Naive thymus-derived CD4-positive, alpha-beta T cell (primary cell): ENCODE measurements at regions not wholly inside any gene's neighbourhood (a gene's known extent, or its start where the extent isn't known, plus 50 kb on each side); places are given as distances from the start of the nearest gene placed in this dataset.

Experiments
- ATAC-seq: fragments of 150-1000 bp; cut with Tn5 transposase; 2 replicates; pipeline ENCODE4 v1.10.0; 2021; ENCODE audit warnings: mild to moderate bottlenecking, moderate library complexity
- CTCF ChIA-PET: fragments of 350-600 bp; sonication (Branson Sonifier 250); formaldehyde crosslinking; loops from one replicate; lab custom pipeline; 2021; ENCODE audit warnings: antibody characterized with exemption; lab: Charles Lee
- POLR2A ChIA-PET: fragments of 350-600 bp; sonication (Branson Sonifier 250); formaldehyde crosslinking; loops from one replicate; lab custom pipeline; 2021; ENCODE audit warnings: antibody characterized with exemption, inconsistent platforms; lab: Charles Lee
- DNase-seq, 9 donors: peaks; one replicate each; pipeline versions ENCODE4 v3.0.0 to v3.0.0-alpha.2; 2020 to 2022; ENCODE audit warnings: mixed read lengths in 1 of 9
- H3K27ac ChIP-seq: one replicate; pipeline ENCODE4 v1.7.0; 2013; ENCODE audit warnings: mild to moderate bottlenecking, low read depth, low read length, moderate library complexity
- H3K27me3 ChIP-seq, 2 donors: one replicate each; pipeline ENCODE4 v1.7.0; 2013; ENCODE audit warnings: low read length in 2 of 2, mild to moderate bottlenecking in 2 of 2, moderate library complexity in 2 of 2; ENCODE audit not compliant: control insufficient read depth in 2 of 2, insufficient read depth in 2 of 2
- H3K36me3 ChIP-seq, 3 experiments: 1 replicate in 2 of 3; 2 replicates in 1 of 3; pipeline ENCODE4 v1.7.0; 2013; ENCODE audit warnings: low read length in 3 of 3, mild to moderate bottlenecking in 3 of 3, moderate library complexity in 1 of 3; ENCODE audit not compliant: insufficient read depth in 3 of 3, control insufficient read depth in 2 of 3
- H3K4me1 ChIP-seq, 2 donors: one replicate each; pipeline ENCODE4 v1.7.0; 2013; ENCODE audit warnings: low read length in 2 of 2, mild to moderate bottlenecking in 2 of 2, moderate library complexity in 1 of 2; ENCODE audit not compliant: control insufficient read depth in 2 of 2, insufficient read depth in 2 of 2
- H3K4me3 ChIP-seq: 2 replicates; pipeline ENCODE4 v1.7.0; 2013; ENCODE audit warnings: mild to moderate bottlenecking, low read length
- H3K9me3 ChIP-seq, 3 experiments: 1 replicate in 2 of 3; 2 replicates in 1 of 3; pipeline ENCODE4 v1.7.0; 2013; ENCODE audit warnings: low read length in 3 of 3; ENCODE audit not compliant: control insufficient read depth in 2 of 3
- H3K27ac Mint-ChIP-seq, 9 donors: one replicate each; pipeline ENCODE4 v1.8.0; 2020 to 2022; ENCODE audit warnings: mixed read lengths in 9 of 9, mild to moderate bottlenecking in 8 of 9, moderate library complexity in 5 of 9, inconsistent platforms in 2 of 9
- H3K27me3 Mint-ChIP-seq, 5 donors: one replicate each; pipeline ENCODE4 v1.8.0; 2021 to 2022; ENCODE audit warnings: mixed read lengths in 5 of 5, mild to moderate bottlenecking in 1 of 5
- H3K36me3 Mint-ChIP-seq, 5 donors: one replicate each; pipeline ENCODE4 v1.8.0; 2020 to 2022; ENCODE audit warnings: mixed read lengths in 5 of 5, mild to moderate bottlenecking in 3 of 5, inconsistent platforms in 1 of 5
- H3K4me1 Mint-ChIP-seq, 7 donors: one replicate each; pipeline ENCODE4 v1.8.0; 2020 to 2022; ENCODE audit warnings: mixed read lengths in 7 of 7, mild to moderate bottlenecking in 3 of 7, inconsistent platforms in 1 of 7
- H3K4me3 Mint-ChIP-seq, 10 donors: one replicate each; pipeline ENCODE4 v1.8.0; 2020 to 2022; ENCODE audit warnings: mild to moderate bottlenecking in 10 of 10, mixed read lengths in 10 of 10, moderate library complexity in 6 of 10, inconsistent platforms in 2 of 10
- H3K9me3 Mint-ChIP-seq, 11 donors: one replicate each; pipeline ENCODE4 v1.8.0; 2020 to 2022; ENCODE audit warnings: mixed read lengths in 11 of 11, mild to moderate bottlenecking in 4 of 11, inconsistent platforms in 1 of 11, moderate library complexity in 1 of 11
- intact Hi-C, 2 donors: fragments of 100-400 bp; cut with micrococcal nuclease; formaldehyde crosslinking; loops; one replicate each; pipeline ENCODE4 v1.15.1; 2023

- H3K36me3 Mint-ChIP-seq = no peaks in the 10 kb centered on the region
- H3K27me3 ChIP-seq = no peaks in the 10 kb centered on the region
- H3K27ac ChIP-seq = no peak overlapping the region
- H3K9me3 ChIP-seq = no peaks in the 10 kb centered on the region
- POLR2A ChIA-PET = no interaction called here
- intact Hi-C loops = no loop called here
- ATAC-seq (no peak), DNase-seq (no peak)
- no peak overlapping the region for H3K4me3 ChIP-seq
- H3K4me3 Mint-ChIP-seq = no peak overlapping the region
- no peaks in the 10 kb centered on the region for H3K36me3 ChIP-seq
- H3K9me3 Mint-ChIP-seq = peaks cover 0 to 11% (median 0%) of the 10 kb centered on the region in 11 donors
- no peak overlapping the region for H3K27ac Mint-ChIP-seq
- no peaks in the 10 kb centered on the region for H3K4me1 ChIP-seq
- H3K4me1 Mint-ChIP-seq = peaks cover 0 to 5% (median 0%) of the 10 kb centered on the region in 7 donors
- H3K27me3 Mint-ChIP-seq = peaks cover 0 to 28% (median 17%) of the 10 kb centered on the region in 5 donors
- CTCF ChIA-PET = no interaction called here
Measured at GRCh38 chr12:65660836-65661235, 163.4 kb upstream of the HMGA2 start.

- CTCF ChIA-PET = no interaction called here
- no peak overlapping the region for H3K4me3 Mint-ChIP-seq
- Histone ChIP-seq H3K9me3 (no peaks in the 10 kb centered on the region), H3K4me1 (no peaks in the 10 kb centered on the region), H3K27me3 (no peaks in the 10 kb centered on the region), H3K36me3 (no peaks in the 10 kb centered on the region), H3K4me3 (no peak overlapping the region), H3K27ac (no peak overlapping the region)
- ATAC-seq (no peak), DNase-seq (no peak)
- H3K4me1 Mint-ChIP-seq = peaks cover 0 to 2% (median 0%) of the 10 kb centered on the region in 7 donors
- peaks cover 0 to 35% (median 15%) of the 10 kb centered on the region in 5 donors for H3K27me3 Mint-ChIP-seq
- H3K36me3 Mint-ChIP-seq = no peaks in the 10 kb centered on the region
- POLR2A ChIA-PET = no interaction called here
- intact Hi-C loops = no loop called here
- H3K9me3 Mint-ChIP-seq = peaks cover 0 to 11% (median 0%) of the 10 kb centered on the region in 11 donors
- H3K27ac Mint-ChIP-seq = no peak overlapping the region
Measured at GRCh38 chr12:65662590-65662989, 161.7 kb upstream of the HMGA2 start.

- Mint-ChIP-seq H3K4me3 (no peak overlapping the region), H3K27ac (no peak overlapping the region), H3K27me3 (peaks cover 0 to 38% (median 16%) of the 10 kb centered on the region in 5 donors), H3K4me1 (peaks cover 0 to 2% (median 0%) of the 10 kb centered on the region in 7 donors), H3K36me3 (no peaks in the 10 kb centered on the region), H3K9me3 (peaks cover 0 to 11% (median 0%) of the 10 kb centered on the region in 11 donors)
- H3K4me3 ChIP-seq = no peak overlapping the region
- ChIA-PET CTCF (no interaction called here), POLR2A (no interaction called here)
- H3K9me3 ChIP-seq = no peaks in the 10 kb centered on the region
- no peaks in the 10 kb centered on the region for H3K4me1 ChIP-seq
- no peaks in the 10 kb centered on the region for H3K27me3 ChIP-seq
- intact Hi-C loops = no loop called here
- no peak for DNase-seq
- no peak for ATAC-seq
- H3K27ac ChIP-seq = no peak overlapping the region
- no peaks in the 10 kb centered on the region for H3K36me3 ChIP-seq
Measured at GRCh38 chr12:65663097-65663496, 161.2 kb upstream of the HMGA2 start.

GRCh38 chr12:65663648-65664047 is 160.6 kb upstream of the HMGA2 start:
- Mint-ChIP-seq H3K4me3 (no peak overlapping the region), H3K27ac (no peak overlapping the region), H3K4me1 (peaks cover 0 to 2% (median 0%) of the 10 kb centered on the region in 7 donors), H3K27me3 (peaks cover 0 to 34% (median 20%) of the 10 kb centered on the region in 5 donors), H3K9me3 (peaks cover 0 to 11% (median 0%) of the 10 kb centered on the region in 11 donors), H3K36me3 (no peaks in the 10 kb centered on the region)
- Histone ChIP-seq H3K4me1 (no peaks in the 10 kb centered on the region), H3K4me3 (no peak overlapping the region), H3K9me3 (no peaks in the 10 kb centered on the region), H3K27me3 (no peaks in the 10 kb centered on the region), H3K36me3 (no peaks in the 10 kb centered on the region), H3K27ac (no peak overlapping the region)
- ChIA-PET POLR2A (no interaction called here), CTCF (no interaction called here)
- intact Hi-C loops = no loop called here
- no peak for ATAC-seq
- no peak for DNase-seq

- Histone ChIP-seq H3K9me3 (no peaks in the 10 kb centered on the region), H3K4me1 (no peaks in the 10 kb centered on the region), H3K27me3 (no peaks in the 10 kb centered on the region), H3K27ac (no peak overlapping the region), H3K36me3 (no peaks in the 10 kb centered on the region), H3K4me3 (no peak overlapping the region)
- H3K36me3 Mint-ChIP-seq = no peaks in the 10 kb centered on the region
- peaks cover 0 to 11% (median 0%) of the 10 kb centered on the region in 11 donors for H3K9me3 Mint-ChIP-seq
- CTCF ChIA-PET = no interaction called here
- POLR2A ChIA-PET = no interaction called here
- H3K4me3 Mint-ChIP-seq = no peak overlapping the region
- ATAC-seq = no peak
- no peak for DNase-seq
- peaks cover 0 to 33% (median 14%) of the 10 kb centered on the region in 5 donors for H3K27me3 Mint-ChIP-seq
- no peak overlapping the region for H3K27ac Mint-ChIP-seq
- H3K4me1 Mint-ChIP-seq = peaks cover 0 to 2% (median 0%) of the 10 kb centered on the region in 7 donors
- intact Hi-C loops = no loop called here
Measured at GRCh38 chr12:65664715-65665250, 159.5 kb upstream of the HMGA2 start.

- no peak overlapping the region for H3K27ac Mint-ChIP-seq
- intact Hi-C loops = no loop called here
Measured at GRCh38 chr12:65665817-65666216, 158.5 kb upstream of the HMGA2 start.

GRCh38 chr12:65666876-65667275 is 157.4 kb upstream of the HMGA2 start:
- peaks cover 0 to 11% (median 0%) of the 10 kb centered on the region in 11 donors for H3K9me3 Mint-ChIP-seq
- Histone ChIP-seq H3K4me3 (no peak overlapping the region), H3K36me3 (no peaks in the 10 kb centered on the region), H3K27me3 (no peaks in the 10 kb centered on the region), H3K4me1 (no peaks in the 10 kb centered on the region), H3K9me3 (no peaks in the 10 kb centered on the region), H3K27ac (no peak overlapping the region)
- ATAC-seq (no peak), DNase-seq (peak in 1 of 9 donors; percentile 20)
- CTCF ChIA-PET = no interaction called here
- H3K4me3 Mint-ChIP-seq = no peak overlapping the region
- peaks cover 0 to 34% (median 14%) of the 10 kb centered on the region in 5 donors for H3K27me3 Mint-ChIP-seq
- H3K36me3 Mint-ChIP-seq = no peaks in the 10 kb centered on the region
- peak overlapping the region in 1 of 9 donors; percentile 12 for H3K27ac Mint-ChIP-seq
- H3K4me1 Mint-ChIP-seq = peaks cover 0 to 2% (median 0%) of the 10 kb centered on the region in 7 donors
- POLR2A ChIA-PET = no interaction called here
- intact Hi-C loops = no loop called here

More at GRCh38 chr12:65665817-65666216, 158.5 kb upstream of the HMGA2 start:
- no peak for DNase-seq
- Histone ChIP-seq H3K4me3 (no peak overlapping the region), H3K27me3 (no peaks in the 10 kb centered on the region), H3K27ac (no peak overlapping the region), H3K9me3 (no peaks in the 10 kb centered on the region), H3K36me3 (no peaks in the 10 kb centered on the region), H3K4me1 (no peaks in the 10 kb centered on the region)
- Mint-ChIP-seq H3K36me3 (no peaks in the 10 kb centered on the region), H3K9me3 (peaks cover 0 to 11% (median 0%) of the 10 kb centered on the region in 11 donors), H3K27me3 (peaks cover 0 to 30% (median 10%) of the 10 kb centered on the region in 5 donors), H3K4me1 (peaks cover 0 to 2% (median 0%) of the 10 kb centered on the region in 7 donors), H3K4me3 (no peak overlapping the region)
- ChIA-PET POLR2A (no interaction called here), CTCF (no interaction called here)
- no peak for ATAC-seq
